Gastroesophageal sphincter (tissue), 4 donors: ENCODE measurements at regions not wholly inside any gene's neighbourhood (a gene's known extent, or its start where the extent isn't known, plus 50 kb on each side); places are given as distances from the start of the nearest gene placed in this dataset.
"Not testable (repeated sequence)": the region's sequence is repeated elsewhere in the genome, so short reads cannot be mapped to it uniquely, and the experiment has no call there.

Experiments
- ATAC-seq: fragments of 150-250 bp; one replicate; pipeline ENCODE4 v1.9.1; 2016; ENCODE audit warnings: mild to moderate bottlenecking, moderate library complexity
- H3K27ac ChIP-seq, 4 donors: fragments of 200-600 bp; sonication (generic) in 3 of 4; 1 replicate in 3 of 4; 2 replicates in 1 of 4; pipeline ENCODE4 v1.5.1; 2016 to 2019
- H3K27me3 ChIP-seq: fragments of 200-600 bp; sonication (generic); one replicate; pipeline ENCODE4 v1.5.1; 2019
- H3K36me3 ChIP-seq, 2 donors: fragments of 200-600 bp; sonication (generic); one replicate each; pipeline ENCODE4 v1.5.1; 2019; ENCODE audit warnings: control low read depth in 1 of 2
- H3K4me1 ChIP-seq, 3 donors: fragments of 200-600 bp; sonication (generic); 1 replicate in 2 of 3; 2 replicates in 1 of 3; pipeline ENCODE4 v1.5.1; 2016 to 2019; ENCODE audit warnings: control low read depth in 2 of 3
- H3K4me3 ChIP-seq, 2 donors: fragments of 200-600 bp; sonication (generic); one replicate each; pipeline ENCODE4 v1.5.1; 2019; ENCODE audit warnings: mild to moderate bottlenecking in 1 of 2, moderate library complexity in 1 of 2
- H3K9me3 ChIP-seq, 3 donors: fragments of 200-600 bp; sonication (generic); one replicate each; pipeline ENCODE4 v1.5.1; 2017 to 2019; ENCODE audit warnings: control low read depth in 2 of 3
- CTCF ChIP-seq, 4 experiments: fragments of 200-600 bp in 2 of 4; fragments of 450-650 bp in 2 of 4; sonication (generic) in 1 of 4; IDR thresholded peaks; one replicate each; pipeline ENCODE4 v1.5.1; 2017 to 2019; ENCODE audit warnings: antibody characterized with exemption in 4 of 4, mild to moderate bottlenecking in 2 of 4, moderate library complexity in 2 of 4
- EP300 ChIP-seq: sonication (generic); formaldehyde crosslinking; IDR thresholded peaks from one replicate; pipeline ENCODE4 v1.6.1; 2017; ENCODE audit warnings: antibody characterized with exemption, mild to moderate bottlenecking
- POLR2A ChIP-seq, 2 donors: fragments of 450-650 bp; IDR thresholded peaks; one replicate each; pipeline ENCODE4 v1.6.1; 2017; ENCODE audit warnings: antibody characterized with exemption in 2 of 2, mild to moderate bottlenecking in 2 of 2, moderate library complexity in 1 of 2
- POLR2AphosphoS5 ChIP-seq: sonication (generic); formaldehyde crosslinking; IDR thresholded peaks from one replicate; pipeline ENCODE4 v1.6.1; 2017; ENCODE audit warnings: antibody characterized with exemption
- WGBS, 2 donors: methylation state at CpG; one replicate each; pipeline ENCODE4 v1.1.5; 2018; ENCODE audit warnings: low coverage in 1 of 2; 5-methylcytosine and 5-hydroxymethylcytosine counted together

GRCh38 chr5:2536632-2537377 lies 214.7 kb downstream of the IRX2 start:
- Histone ChIP-seq H3K27me3 (peaks cover 37% of the 10 kb centered on the region), H3K4me3 (no peak overlapping the region), H3K27ac (no peak overlapping the region), H3K4me1 (no peaks in the 10 kb centered on the region), H3K36me3 (no peaks in the 10 kb centered on the region), H3K9me3 (peaks cover 0 to 15% (median 0%) of the 10 kb centered on the region in 3 donors)
- no peak for ATAC-seq
- WGBS, 2 donors = 72% methylated on average over 7 to 15 of the region's 19 CpGs
- TF ChIP-seq POLR2AphosphoS5 (no peak), POLR2A (IDR thresholded peaks at IDR 0.05) (no peak), CTCF (IDR thresholded peaks at IDR 0.05) (no peak), EP300 (no peak)

GRCh38 chr5:2534970-2535369 lies 216.5 kb downstream of the IRX2 start:
- H3K27me3 ChIP-seq = peaks cover 32% of the 10 kb centered on the region
- H3K4me1 ChIP-seq = no peaks in the 10 kb centered on the region
- H3K36me3 ChIP-seq = no peaks in the 10 kb centered on the region
- no peak overlapping the region for H3K27ac ChIP-seq
- ATAC-seq = no peak
- H3K9me3 ChIP-seq = peaks cover 0 to 15% (median 0%) of the 10 kb centered on the region in 3 donors
- WGBS, 2 donors = 72 to 77% methylated on average over 3 of the region's 3 CpGs
- TF ChIP-seq POLR2A (IDR thresholded peaks at IDR 0.05) = no peak
- TF ChIP-seq CTCF (IDR thresholded peaks at IDR 0.05) = no peak
- no peak for TF ChIP-seq POLR2AphosphoS5
- no peak for TF ChIP-seq EP300
- no peak overlapping the region for H3K4me3 ChIP-seq

- no peak overlapping the region for H3K4me3 ChIP-seq
- 49 to 81% methylated on average over 3 of the region's 3 CpGs for WGBS, 2 donors
- no peaks in the 10 kb centered on the region for H3K36me3 ChIP-seq
- no peaks in the 10 kb centered on the region for H3K4me1 ChIP-seq
- no peak overlapping the region for H3K27ac ChIP-seq
- ATAC-seq = no peak
- TF ChIP-seq EP300 = no peak
- no peak for TF ChIP-seq CTCF (IDR thresholded peaks at IDR 0.05)
- no peak for TF ChIP-seq POLR2A (IDR thresholded peaks at IDR 0.05)
- TF ChIP-seq POLR2AphosphoS5 = no peak
- H3K9me3 ChIP-seq = peaks cover 0 to 15% (median 0%) of the 10 kb centered on the region in 3 donors
- peaks cover 38% of the 10 kb centered on the region for H3K27me3 ChIP-seq
Measured at GRCh38 chr5:2534251-2534650, 217.2 kb downstream of the IRX2 start.

GRCh38 chr5:2533848-2534247 lies 217.6 kb downstream of the IRX2 start:
- H3K36me3 ChIP-seq, H3K4me1 ChIP-seq, H3K27ac ChIP-seq, ATAC-seq, H3K4me3 ChIP-seq: not testable (repeated sequence)
- peaks cover 38% of the 10 kb centered on the region for H3K27me3 ChIP-seq
- 44% methylated on average over 2 of the region's 2 CpGs; no CpG with 5 or more reads in 1 of the 2 donors for WGBS, 2 donors
- H3K9me3 ChIP-seq = peaks cover 0 to 15% (median 0%) of the 10 kb centered on the region in 3 donors

- Histone ChIP-seq H3K4me1 (no peaks in the 10 kb centered on the region), H3K27ac (no peak overlapping the region), H3K36me3 (no peaks in the 10 kb centered on the region), H3K27me3 (peaks cover 38% of the 10 kb centered on the region), H3K9me3 (peaks cover 0 to 15% (median 0%) of the 10 kb centered on the region in 3 donors), H3K4me3 (no peak overlapping the region)
- no peak for ATAC-seq
- no peak for TF ChIP-seq EP300
- no peak for TF ChIP-seq POLR2A (IDR thresholded peaks at IDR 0.05)
- TF ChIP-seq CTCF (IDR thresholded peaks at IDR 0.05) = no peak
- no peak for TF ChIP-seq POLR2AphosphoS5
- 75 to 82% methylated on average over 2 of the region's 5 CpGs for WGBS, 2 donors
Measured at GRCh38 chr5:2532809-2533208, 218.7 kb downstream of the IRX2 start.
